Lower leg skin (tissue), 4 donors: ENCODE measurements at regions not wholly inside any gene's neighbourhood (a gene's known extent, or its start where the extent isn't known, plus 50 kb on each side); places are given as distances from the start of the nearest gene placed in this dataset.

Experiments
- DNase-seq, 2 donors: peaks; one replicate each; pipeline ENCODE4 v3.0.0-alpha.2; 2019; ENCODE audit warnings: low spot score in 2 of 2
- H3K4me3 ChIP-seq: fragments of 200-600 bp; sonication (generic); 2 replicates; pipeline ENCODE4 v1.5.1; 2017; ENCODE audit warnings: mild to moderate bottlenecking, low read depth; ENCODE audit not compliant: poor library complexity, severe bottlenecking
- POLR2A ChIP-seq, 2 donors: fragments of 450-650 bp; IDR thresholded peaks; one replicate each; pipeline ENCODE4 v1.6.1; 2016 to 2017; ENCODE audit warnings: antibody characterized with exemption in 2 of 2, mild to moderate bottlenecking in 1 of 2, moderate library complexity in 1 of 2
- WGBS, 2 donors: methylation state at CpG; one replicate each; pipeline ENCODE4 v1.1.5; 2018; 5-methylcytosine and 5-hydroxymethylcytosine counted together
- intact Hi-C: fragments of 100-400 bp; cut with DNase I; formaldehyde crosslinking; loops from one replicate; pipeline ENCODE4 v1.15.0; 2023; ENCODE audit warnings: low total_unique reads
- TF ChIP-seq, protein P1 (sequence below), 3 donors: fragments of 450-650 bp; IDR thresholded peaks; one replicate each; pipeline ENCODE4 v1.5.1; 2016; ENCODE audit warnings: antibody characterized with exemption in 3 of 3, mild to moderate bottlenecking in 3 of 3, moderate library complexity in 2 of 3

DNA sequence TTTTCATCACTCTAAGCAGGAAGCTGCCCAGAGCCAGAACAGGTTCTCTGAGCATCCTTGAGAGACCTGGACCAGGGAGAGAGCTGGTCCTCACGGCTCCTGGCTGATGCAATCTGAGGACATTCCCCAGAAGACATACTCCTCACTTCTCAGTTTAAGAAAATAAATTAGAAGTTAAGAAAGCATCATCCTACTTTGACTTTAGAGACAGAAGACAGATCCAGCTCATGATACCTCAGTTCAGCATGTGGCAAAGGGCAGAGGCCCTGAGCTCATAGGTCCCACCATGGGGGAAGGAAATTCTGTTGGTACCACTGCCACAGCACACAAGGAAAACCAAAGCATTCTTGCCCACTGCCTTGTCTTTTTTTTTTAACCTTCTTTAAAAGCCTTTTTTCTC is 378.1 kb upstream of the JARID2 start:
- TF ChIP-seq, protein P1, sequence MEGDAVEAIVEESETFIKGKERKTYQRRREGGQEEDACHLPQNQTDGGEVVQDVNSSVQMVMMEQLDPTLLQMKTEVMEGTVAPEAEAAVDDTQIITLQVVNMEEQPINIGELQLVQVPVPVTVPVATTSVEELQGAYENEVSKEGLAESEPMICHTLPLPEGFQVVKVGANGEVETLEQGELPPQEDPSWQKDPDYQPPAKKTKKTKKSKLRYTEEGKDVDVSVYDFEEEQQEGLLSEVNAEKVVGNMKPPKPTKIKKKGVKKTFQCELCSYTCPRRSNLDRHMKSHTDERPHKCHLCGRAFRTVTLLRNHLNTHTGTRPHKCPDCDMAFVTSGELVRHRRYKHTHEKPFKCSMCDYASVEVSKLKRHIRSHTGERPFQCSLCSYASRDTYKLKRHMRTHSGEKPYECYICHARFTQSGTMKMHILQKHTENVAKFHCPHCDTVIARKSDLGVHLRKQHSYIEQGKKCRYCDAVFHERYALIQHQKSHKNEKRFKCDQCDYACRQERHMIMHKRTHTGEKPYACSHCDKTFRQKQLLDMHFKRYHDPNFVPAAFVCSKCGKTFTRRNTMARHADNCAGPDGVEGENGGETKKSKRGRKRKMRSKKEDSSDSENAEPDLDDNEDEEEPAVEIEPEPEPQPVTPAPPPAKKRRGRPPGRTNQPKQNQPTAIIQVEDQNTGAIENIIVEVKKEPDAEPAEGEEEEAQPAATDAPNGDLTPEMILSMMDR (IDR thresholded peaks at IDR 0.05), result no peak
- no peak for TF ChIP-seq POLR2A (IDR thresholded peaks at IDR 0.05)
- 84 to 93% methylated on average over 1 of the region's 1 CpG for WGBS, 2 donors
- intact Hi-C loops, result no loop called here
- DNase-seq, result no peak
- no peak overlapping the region for H3K4me3 ChIP-seq

DNA sequence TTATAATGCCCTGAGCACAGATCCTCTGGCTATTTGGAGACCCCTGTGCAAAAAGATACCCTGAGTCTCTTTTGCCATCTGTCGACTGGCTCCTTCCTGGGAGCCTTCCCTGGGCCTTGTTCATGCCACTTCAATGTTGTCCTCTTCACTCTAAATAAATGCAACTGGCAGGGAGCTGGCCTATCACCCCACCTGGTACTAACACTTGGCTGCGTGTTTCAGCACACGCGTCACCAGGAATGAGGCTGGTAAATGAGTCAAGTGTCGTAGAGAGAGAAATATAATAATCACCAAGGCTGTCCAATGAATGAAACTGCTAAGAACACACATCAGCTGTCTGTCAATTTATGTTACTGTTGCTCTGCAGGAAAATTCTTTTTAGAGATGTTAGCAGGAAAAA is 374.6 kb upstream of the JARID2 start:
- DNase-seq, result no peak
- intact Hi-C loops, result no loop called here

DNA sequence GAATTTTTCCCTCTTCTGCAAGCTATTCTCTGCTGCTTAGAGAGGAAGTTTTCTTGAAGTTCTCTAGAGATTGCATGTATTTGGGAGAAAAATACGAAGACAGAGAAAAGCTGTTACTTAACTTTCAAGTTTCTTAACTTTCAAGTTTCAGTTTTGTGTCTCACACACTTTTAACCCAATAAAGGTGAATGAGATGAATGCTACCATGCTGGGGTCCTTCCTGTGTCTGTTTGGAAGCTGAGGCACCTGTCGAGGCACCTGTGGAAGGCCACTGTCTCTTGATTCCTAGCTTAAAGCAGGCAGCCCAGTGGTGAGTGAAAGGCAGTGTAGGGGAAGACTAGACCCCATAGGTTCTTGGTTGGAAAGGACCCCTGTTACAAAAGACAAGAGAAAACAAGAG is 372.8 kb upstream of the JARID2 start:
- WGBS, 2 donors, result 88 to 91% methylated on average over 2 of the region's 2 CpGs
- no peak overlapping the region for H3K4me3 ChIP-seq
- DNase-seq, result no peak
- TF ChIP-seq, protein P1 (IDR thresholded peaks at IDR 0.05), result no peak
- TF ChIP-seq POLR2A (IDR thresholded peaks at IDR 0.05), result no peak
- intact Hi-C loops, result no loop called here

More for the DNA sequence above, 374.6 kb upstream of the JARID2 start:
- H3K4me3 ChIP-seq, result no peak overlapping the region
- WGBS, 2 donors, result 94 to 96% methylated on average over 5 of the region's 5 CpGs
- TF ChIP-seq, protein P1 (IDR thresholded peaks at IDR 0.05), result no peak
- TF ChIP-seq POLR2A (IDR thresholded peaks at IDR 0.05), result no peak

- no peak overlapping the region for H3K4me3 ChIP-seq
- WGBS, 2 donors, result 84 to 90% methylated on average over 3 of the region's 3 CpGs
- intact Hi-C loops, result no loop called here
- no peak for TF ChIP-seq POLR2A (IDR thresholded peaks at IDR 0.05)
- TF ChIP-seq, protein P1 (IDR thresholded peaks at IDR 0.05), result no peak
- DNase-seq, result no peak
Measured at GRCh38 chr6:14873781-14874441, 372.0 kb upstream of the JARID2 start.

GRCh38 chr6:14874975-14875480 is 370.8 kb upstream of the JARID2 start:
- no peak overlapping the region for H3K4me3 ChIP-seq
- no peak for DNase-seq
- intact Hi-C loops, result no loop called here
- TF ChIP-seq POLR2A (IDR thresholded peaks at IDR 0.05), result no peak
- TF ChIP-seq, protein P1 (IDR thresholded peaks at IDR 0.05), result no peak
- 81 to 96% methylated on average over 4 of the region's 4 CpGs for WGBS, 2 donors
